Activated naive CD8-positive, alpha-beta T cell treated with anti-CD3 and anti-CD28 coated beads, Interleukin-2, amount 50 U/mL, for 24 hours (primary cell): ENCODE measurements at regions not wholly inside any gene's neighbourhood (a gene's known extent, or its start where the extent isn't known, plus 50 kb on each side); places are given as distances from the start of the nearest gene placed in this dataset.

Experiments used
- ATAC-seq: fragments of 150-1000 bp; cut with Tn5 transposase; one replicate; pipeline ENCODE4 v1.10.0; 2021
- DNase-seq: peaks from one replicate; pipeline ENCODE4 v3.0.0; 2021
- H3K27ac Mint-ChIP-seq: one replicate; pipeline ENCODE4 v1.8.0; 2021; ENCODE audit warnings: mild to moderate bottlenecking, mixed read lengths
- H3K27me3 Mint-ChIP-seq: one replicate; pipeline ENCODE4 v1.8.0; 2021; ENCODE audit warnings: mixed read lengths
- H3K36me3 Mint-ChIP-seq: one replicate; pipeline ENCODE4 v1.8.0; 2021; ENCODE audit warnings: low read depth, mixed read lengths
- H3K4me1 Mint-ChIP-seq: one replicate; pipeline ENCODE4 v1.8.0; 2021; ENCODE audit warnings: mixed read lengths
- H3K4me3 Mint-ChIP-seq: one replicate; pipeline ENCODE4 v1.8.0; 2021; ENCODE audit warnings: mild to moderate bottlenecking, moderate library complexity, mixed read lengths
- H3K9me3 Mint-ChIP-seq: one replicate; pipeline ENCODE4 v1.8.0; 2021; ENCODE audit warnings: mixed read lengths

DNA sequence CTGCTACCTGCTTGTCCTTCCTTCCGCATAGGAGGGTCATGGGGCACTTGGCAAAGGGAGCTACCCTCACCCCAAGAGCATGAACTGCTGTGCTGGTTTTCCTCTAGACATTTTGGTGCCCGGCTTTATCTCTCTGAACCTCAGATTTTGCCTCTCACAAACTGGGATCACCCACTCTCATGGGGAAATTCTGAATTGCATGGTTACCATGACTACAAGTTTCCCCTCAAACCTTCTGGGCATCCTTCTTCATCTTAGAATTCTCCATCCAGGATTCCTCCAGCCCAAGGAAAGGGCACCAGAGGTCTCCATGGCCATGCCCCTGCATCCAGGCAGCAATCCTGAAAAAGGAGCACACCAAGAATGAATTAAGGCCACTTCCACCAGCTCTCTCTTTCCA lies 180.1 kb upstream of the NECTIN1 start:
- DNase-seq (no peak), ATAC-seq (no peak)
- H3K27me3 Mint-ChIP-seq = peaks cover 13% of the 10 kb centered on the region
- no peaks in the 10 kb centered on the region for H3K4me1 Mint-ChIP-seq
- no peaks in the 10 kb centered on the region for H3K36me3 Mint-ChIP-seq
- H3K4me3 Mint-ChIP-seq = no peak overlapping the region
- no peak overlapping the region for H3K27ac Mint-ChIP-seq
- H3K9me3 Mint-ChIP-seq = no peaks in the 10 kb centered on the region

DNA sequence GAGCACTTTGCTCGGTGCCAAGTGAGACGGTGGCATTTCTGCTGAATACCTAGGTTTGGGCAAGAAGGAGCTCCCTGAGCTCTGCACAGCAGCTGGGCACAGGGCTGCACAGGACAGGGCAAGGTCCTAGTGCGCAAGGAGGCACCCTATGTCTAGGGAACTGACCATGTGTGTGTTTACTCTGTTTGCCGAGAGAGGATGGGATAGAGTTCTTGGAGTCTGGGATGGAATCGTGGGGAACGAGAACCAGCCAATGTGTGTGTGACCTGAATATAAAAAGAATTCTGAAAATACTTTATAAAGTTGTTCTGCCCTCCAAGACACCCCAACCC lies 179.5 kb upstream of the NECTIN1 start:
- Mint-ChIP-seq H3K4me3 (no peak overlapping the region), H3K36me3 (no peaks in the 10 kb centered on the region), H3K4me1 (no peaks in the 10 kb centered on the region), H3K9me3 (no peaks in the 10 kb centered on the region), H3K27ac (no peak overlapping the region), H3K27me3 (peaks cover 13% of the 10 kb centered on the region)
- no peak for DNase-seq
- ATAC-seq = no peak

DNA sequence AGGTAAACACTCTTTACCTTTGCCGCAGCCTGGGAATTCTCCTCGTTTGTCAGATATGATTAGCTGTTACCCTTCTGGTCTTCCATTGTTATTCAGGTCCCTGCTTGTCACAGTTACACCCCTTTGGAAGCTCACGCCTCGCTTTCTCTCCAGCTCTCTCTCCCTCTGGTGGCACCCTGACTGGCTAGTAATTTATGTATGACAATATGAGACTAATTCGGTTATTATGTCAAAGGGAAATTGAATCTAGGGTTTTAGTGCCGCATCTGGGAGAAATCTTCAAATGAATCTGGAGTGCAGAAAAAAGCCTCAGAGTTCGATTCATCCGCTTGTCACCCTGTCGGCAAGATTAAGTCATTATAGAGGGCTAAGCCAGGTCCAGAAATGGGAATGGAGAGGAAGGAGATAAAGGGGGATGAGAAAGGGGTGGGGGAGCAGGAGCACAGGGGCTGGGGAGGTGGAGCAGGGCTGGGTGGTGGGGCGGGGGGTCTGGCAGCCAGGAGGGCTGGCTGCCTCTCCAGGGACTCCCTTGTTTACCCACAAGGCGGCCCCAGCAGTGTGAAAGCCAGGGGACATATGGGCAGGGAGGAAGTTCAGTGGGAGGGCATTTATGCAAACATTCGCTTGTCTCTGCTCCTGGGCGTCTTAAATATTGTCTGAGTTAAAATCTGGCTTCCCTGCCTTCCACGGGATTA lies 179.0 kb upstream of the NECTIN1 start:
- H3K27ac Mint-ChIP-seq = no peak overlapping the region
- no peaks in the 10 kb centered on the region for H3K4me1 Mint-ChIP-seq
- peaks cover 13% of the 10 kb centered on the region for H3K27me3 Mint-ChIP-seq
- ATAC-seq (no peak), DNase-seq (no peak)
- H3K36me3 Mint-ChIP-seq = no peaks in the 10 kb centered on the region
- H3K9me3 Mint-ChIP-seq = no peaks in the 10 kb centered on the region
- no peak overlapping the region for H3K4me3 Mint-ChIP-seq

DNA sequence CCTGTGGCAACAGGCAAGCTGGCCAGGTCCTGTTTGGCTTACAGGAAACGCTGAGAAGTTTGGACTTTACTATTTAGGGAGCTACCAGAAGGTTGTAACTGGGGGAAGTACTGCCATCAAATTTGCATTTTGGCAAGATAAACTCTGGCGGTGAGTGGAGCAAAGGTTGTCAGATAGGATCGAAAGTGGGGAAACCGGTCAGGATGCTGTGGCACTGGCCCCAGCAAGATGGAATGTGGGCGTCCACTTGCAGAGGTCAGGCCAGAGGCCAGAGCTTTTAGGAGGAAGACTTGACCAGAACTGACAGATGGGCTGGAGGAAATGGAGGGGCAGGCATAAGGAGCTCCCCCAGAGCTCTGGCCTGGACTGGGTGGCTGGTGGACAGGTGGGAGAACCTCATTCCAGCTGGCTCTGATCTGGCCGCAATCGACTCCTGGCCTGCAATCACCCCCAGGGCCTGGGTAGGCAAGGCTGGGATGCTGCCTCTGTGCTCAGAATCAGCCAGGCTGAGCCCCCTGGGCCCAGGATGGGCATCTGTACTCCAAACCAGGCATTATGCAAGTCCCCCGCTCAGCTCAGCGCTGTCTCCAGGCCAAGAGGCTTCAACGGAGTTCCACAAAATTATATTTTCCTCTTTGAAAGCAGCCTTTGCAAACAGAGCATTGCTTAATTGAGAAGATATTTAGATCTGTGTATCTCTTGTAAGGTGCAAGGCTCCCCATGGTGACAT lies 178.3 kb upstream of the NECTIN1 start:
- Mint-ChIP-seq H3K27ac (no peak overlapping the region), H3K4me3 (no peak overlapping the region), H3K9me3 (no peaks in the 10 kb centered on the region), H3K36me3 (no peaks in the 10 kb centered on the region), H3K27me3 (peaks cover 13% of the 10 kb centered on the region), H3K4me1 (no peaks in the 10 kb centered on the region)
- DNase-seq (no peak), ATAC-seq (no peak)

DNA sequence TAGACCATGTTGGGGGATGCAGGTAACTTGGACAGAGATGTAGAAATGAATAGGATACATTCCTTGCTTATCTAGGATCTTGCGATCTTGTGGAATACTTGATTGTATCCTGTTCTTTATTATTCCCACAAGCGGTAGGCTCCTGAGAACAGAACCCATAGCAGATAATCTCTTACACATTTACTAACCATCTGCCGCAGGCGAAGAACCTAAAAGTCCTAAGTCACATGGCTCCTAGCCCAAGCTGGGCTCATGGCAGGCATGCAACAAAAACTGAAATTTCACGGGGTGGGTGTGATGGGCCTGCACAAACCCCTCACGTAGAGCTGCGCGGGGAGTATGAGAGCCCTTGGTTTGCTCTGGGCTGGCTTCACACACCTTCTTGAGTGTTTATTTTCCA lies 177.4 kb upstream of the NECTIN1 start:
- no peak overlapping the region for H3K4me3 Mint-ChIP-seq
- ATAC-seq (no peak), DNase-seq (no peak)
- no peaks in the 10 kb centered on the region for H3K4me1 Mint-ChIP-seq
- no peaks in the 10 kb centered on the region for H3K36me3 Mint-ChIP-seq
- H3K27ac Mint-ChIP-seq = no peak overlapping the region
- H3K9me3 Mint-ChIP-seq = no peaks in the 10 kb centered on the region
- H3K27me3 Mint-ChIP-seq = peaks cover 15% of the 10 kb centered on the region

DNA sequence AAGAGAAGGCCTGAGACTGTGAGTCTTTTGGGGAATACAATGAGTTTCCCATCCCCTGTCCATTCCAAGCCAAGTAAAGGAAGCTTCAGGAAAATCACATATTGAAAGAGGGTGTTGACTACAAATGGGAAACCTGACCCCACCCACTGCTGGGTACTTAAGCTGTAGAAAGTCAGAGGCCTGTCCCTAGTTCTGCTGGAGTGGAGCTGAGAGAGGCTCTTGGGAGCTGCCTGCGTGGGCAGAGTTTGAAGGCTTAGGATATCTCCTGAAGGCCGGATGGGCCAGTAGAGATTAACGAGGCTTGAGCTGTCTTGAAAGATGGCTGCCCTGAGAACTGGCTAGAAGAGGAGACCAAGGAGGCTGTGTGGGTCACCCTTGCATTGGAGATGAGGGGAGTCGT lies 176.2 kb upstream of the NECTIN1 start:
- Mint-ChIP-seq H3K9me3 (no peaks in the 10 kb centered on the region), H3K36me3 (no peaks in the 10 kb centered on the region), H3K4me1 (no peaks in the 10 kb centered on the region), H3K27ac (no peak overlapping the region), H3K4me3 (no peak overlapping the region), H3K27me3 (peaks cover 13% of the 10 kb centered on the region)
- DNase-seq (no peak), ATAC-seq (no peak)

DNA sequence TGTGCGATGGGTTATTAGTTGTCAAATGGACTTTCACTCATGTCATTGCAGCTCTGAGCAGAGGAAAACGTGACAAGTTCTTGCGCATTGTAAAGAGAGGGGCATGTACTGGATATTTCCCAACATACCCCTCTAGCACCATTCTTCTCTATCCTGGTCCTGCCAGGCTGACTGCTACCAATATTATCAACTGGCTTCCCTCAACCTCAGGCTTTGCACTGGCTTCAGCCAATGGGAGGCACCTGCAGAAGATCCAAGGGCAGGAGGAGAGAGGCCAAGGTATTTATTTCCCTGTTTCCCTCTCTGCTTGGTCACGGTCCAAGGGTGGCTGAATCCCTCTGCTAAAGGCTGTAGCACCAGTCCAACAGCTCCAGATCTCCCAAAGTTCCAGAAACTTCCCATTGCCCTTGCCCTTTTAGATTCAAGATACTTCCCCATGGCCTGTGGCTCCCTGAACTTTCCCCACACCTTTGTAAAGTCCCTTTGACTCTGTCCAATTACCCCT lies 175.6 kb upstream of the NECTIN1 start:
- no peak for DNase-seq
- Mint-ChIP-seq H3K36me3 (no peaks in the 10 kb centered on the region), H3K27me3 (peaks cover 13% of the 10 kb centered on the region), H3K4me3 (no peak overlapping the region), H3K4me1 (no peaks in the 10 kb centered on the region), H3K27ac (no peak overlapping the region), H3K9me3 (no peaks in the 10 kb centered on the region)
- no peak for ATAC-seq

DNA sequence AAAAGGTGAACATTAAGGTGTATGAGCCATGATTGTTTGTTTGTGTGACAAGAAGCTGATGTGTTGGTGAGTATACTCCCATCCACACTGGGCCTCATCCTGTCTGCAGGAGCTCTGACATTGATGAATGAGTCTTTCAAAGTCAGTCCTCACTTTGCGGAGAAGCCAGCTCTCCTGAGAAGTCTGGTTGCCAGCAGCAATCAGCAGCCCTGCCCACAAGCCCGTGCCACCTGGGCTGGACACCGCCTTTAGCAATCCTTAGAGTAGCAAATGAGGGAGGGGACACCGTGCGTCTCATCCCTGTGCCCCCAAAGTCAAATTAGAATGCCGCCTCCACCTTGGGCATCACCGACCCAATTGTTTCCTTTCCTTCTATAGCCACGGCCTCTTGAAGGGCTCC lies 174.8 kb upstream of the NECTIN1 start:
- peaks cover 13% of the 10 kb centered on the region for H3K27me3 Mint-ChIP-seq
- no peak overlapping the region for H3K27ac Mint-ChIP-seq
- no peaks in the 10 kb centered on the region for H3K9me3 Mint-ChIP-seq
- no peaks in the 10 kb centered on the region for H3K4me1 Mint-ChIP-seq
- H3K4me3 Mint-ChIP-seq = no peak overlapping the region
- no peaks in the 10 kb centered on the region for H3K36me3 Mint-ChIP-seq
- ATAC-seq (no peak), DNase-seq (no peak)

DNA sequence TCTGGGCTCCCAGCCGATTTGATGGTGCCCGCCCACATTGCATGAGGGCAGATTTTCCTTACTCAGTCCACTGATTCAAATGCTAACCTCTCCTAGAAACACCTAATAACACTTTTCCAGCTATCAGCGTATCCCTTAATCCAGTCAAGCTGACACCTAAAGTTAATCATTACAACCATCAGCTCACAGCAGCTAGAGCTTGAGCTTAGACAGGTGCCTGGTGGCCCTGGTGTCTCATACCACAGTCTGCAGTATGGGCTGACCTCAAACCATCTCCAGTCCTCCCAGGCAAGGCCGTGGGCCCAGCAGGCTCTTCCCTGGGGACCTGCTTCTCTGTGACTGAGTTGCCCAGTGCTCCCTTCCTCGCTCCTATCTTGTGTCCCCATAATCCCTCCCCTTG lies 174.4 kb upstream of the NECTIN1 start:
- Mint-ChIP-seq H3K36me3 (no peaks in the 10 kb centered on the region), H3K27me3 (peaks cover 11% of the 10 kb centered on the region), H3K27ac (no peak overlapping the region), H3K4me1 (no peaks in the 10 kb centered on the region), H3K9me3 (no peaks in the 10 kb centered on the region), H3K4me3 (no peak overlapping the region)
- DNase-seq = no peak
- ATAC-seq = no peak

DNA sequence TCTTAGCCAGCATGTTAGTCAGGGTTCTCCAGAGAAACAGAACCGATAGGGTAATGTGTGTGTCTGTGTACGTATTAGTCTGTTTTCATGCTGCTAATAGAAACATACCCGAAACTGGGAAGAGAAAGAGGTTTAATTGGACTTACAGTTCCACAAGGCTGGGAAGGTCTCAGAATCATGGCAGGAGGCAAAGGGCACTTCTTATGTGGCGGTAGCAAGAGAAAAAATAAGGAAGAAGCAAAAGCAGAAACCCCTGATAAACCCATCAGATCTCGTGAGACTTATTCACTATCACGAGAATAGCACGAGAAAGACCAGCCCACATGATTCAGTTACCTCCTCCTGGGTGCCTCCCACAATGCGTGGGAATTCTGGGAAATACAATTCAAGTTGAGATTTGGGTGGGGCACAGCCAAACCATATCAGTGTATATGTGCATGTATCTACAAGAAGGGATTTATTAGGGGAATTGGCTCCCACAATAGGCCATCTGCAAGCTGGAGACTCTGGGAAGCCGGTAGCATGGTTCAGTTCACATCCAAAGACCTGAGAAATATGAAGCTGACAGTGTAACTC lies 173.7 kb upstream of the NECTIN1 start:
- Mint-ChIP-seq H3K4me3 (no peak overlapping the region), H3K27me3 (peaks cover 7% of the 10 kb centered on the region), H3K9me3 (no peaks in the 10 kb centered on the region), H3K27ac (no peak overlapping the region), H3K4me1 (no peaks in the 10 kb centered on the region), H3K36me3 (no peaks in the 10 kb centered on the region)
- DNase-seq = no peak
- ATAC-seq = no peak

DNA sequence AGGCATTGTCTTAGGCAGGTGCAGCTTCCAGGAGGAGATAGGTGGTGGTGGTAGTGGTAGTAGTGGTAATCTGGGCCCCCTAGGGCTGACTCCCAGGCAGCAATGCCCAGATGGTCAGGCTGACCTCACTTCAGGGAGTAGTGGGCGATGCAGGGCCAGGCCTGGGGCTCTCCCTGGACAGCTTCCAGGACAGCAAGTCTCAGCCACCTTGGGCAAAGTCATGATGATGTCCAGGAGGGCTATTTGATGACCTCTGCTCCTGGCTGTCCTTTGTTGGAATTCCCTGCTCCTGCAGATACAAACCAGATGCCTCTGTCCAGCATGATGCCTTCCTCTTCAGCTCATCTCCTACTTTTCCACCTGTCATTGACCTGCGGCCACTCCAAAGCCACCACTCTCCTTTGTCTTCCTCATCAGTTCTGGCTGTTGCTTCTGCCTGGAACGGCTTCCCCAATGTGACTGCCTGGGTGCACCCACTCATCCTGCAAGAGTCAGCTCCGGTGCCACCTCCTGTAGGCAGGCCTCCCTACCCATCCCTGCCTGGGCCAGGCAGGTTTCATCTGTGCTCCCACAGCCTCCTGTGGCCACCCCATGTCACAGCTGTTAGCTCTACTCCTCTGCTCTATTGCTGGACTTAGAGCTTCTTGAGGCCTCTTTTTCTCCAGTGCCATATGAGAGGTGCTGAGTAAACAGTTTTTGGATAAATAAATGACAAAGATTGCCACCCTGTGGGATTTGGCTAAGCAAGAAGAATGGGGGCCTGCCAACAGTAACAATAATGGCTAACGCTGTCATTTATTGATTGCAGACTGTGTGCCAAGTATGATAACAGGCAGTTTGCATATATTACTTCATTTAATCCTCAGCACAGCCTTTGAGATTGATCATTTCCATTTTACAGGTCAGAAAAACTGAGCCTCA lies 172.9 kb upstream of the NECTIN1 start:
- Mint-ChIP-seq H3K4me3 (no peak overlapping the region), H3K36me3 (no peaks in the 10 kb centered on the region), H3K4me1 (no peaks in the 10 kb centered on the region), H3K9me3 (no peaks in the 10 kb centered on the region), H3K27me3 (peaks cover 3% of the 10 kb centered on the region), H3K27ac (no peak overlapping the region)
- ATAC-seq (no peak), DNase-seq (no peak)

DNA sequence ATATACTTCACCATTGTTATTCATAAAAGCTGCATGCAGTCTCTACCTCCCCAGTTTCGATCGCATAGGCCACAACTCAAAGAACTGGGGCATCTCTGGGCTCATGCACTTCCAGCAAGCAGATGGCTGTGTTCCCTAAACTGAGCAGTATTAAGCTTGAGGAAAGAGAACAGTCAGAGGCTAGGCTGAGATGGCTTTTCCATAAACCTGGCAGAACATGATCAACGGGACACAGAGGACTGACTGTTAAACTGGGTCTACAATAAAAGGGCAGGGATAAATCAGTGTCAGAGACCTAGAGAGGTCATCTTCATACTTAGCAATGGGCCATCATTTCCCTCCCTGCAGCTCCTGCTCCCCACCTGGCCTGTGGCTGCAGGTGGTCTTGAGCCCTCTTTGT lies 171.0 kb upstream of the NECTIN1 start:
- no peak for DNase-seq
- Mint-ChIP-seq H3K36me3 (no peaks in the 10 kb centered on the region), H3K27me3 (peaks cover 2% of the 10 kb centered on the region), H3K27ac (no peak overlapping the region), H3K9me3 (no peaks in the 10 kb centered on the region), H3K4me3 (no peak overlapping the region), H3K4me1 (peaks cover 6% of the 10 kb centered on the region)
- no peak for ATAC-seq

DNA sequence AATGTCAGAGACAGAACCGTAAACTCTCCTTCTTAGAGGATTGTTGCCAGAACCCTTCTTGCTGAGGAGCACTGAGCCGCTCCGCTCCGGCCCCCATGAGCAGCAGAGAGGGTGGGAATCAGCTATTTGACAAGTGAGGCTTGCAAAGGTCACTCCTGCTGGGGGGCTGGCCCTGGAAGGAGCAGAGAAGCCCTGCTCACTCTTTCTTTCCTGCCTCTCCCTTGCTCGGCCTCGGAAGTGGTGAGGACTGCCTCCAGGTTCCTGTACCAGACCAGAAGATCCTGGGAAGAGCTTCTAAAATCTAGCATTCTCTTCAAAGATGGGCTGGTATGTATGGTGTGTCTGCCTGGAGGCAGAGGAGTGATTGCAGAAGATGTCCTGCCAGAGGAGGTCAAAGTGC lies 168.6 kb upstream of the NECTIN1 start:
- peaks cover 2% of the 10 kb centered on the region for H3K27me3 Mint-ChIP-seq
- no peak overlapping the region for H3K4me3 Mint-ChIP-seq

DNA sequence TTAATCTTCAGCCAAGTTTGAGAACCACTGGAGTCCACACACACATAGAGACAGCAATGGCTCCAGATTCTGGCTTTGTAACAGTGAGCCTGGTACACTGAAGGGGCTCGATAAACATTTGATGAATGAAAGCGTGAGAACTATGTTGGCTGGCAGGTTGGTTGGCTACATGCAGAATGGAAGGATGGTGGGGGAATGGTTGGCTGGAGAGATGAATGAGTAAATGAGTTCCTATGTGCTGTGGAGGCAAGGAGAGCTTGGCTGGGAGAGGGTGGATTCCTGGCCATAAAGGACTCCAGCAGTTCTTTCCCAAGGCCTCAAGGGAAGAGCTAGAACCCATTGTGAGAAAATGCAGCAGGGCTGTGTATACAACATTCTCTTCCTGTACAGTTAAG lies 168.0 kb upstream of the NECTIN1 start:
- H3K9me3 Mint-ChIP-seq = no peaks in the 10 kb centered on the region

More for the DNA sequence above, 168.6 kb upstream of the NECTIN1 start:
- H3K27ac Mint-ChIP-seq = no peak overlapping the region
- no peaks in the 10 kb centered on the region for H3K9me3 Mint-ChIP-seq
- H3K4me1 Mint-ChIP-seq = peaks cover 6% of the 10 kb centered on the region
- ATAC-seq = no peak
- no peak for DNase-seq
- H3K36me3 Mint-ChIP-seq = no peaks in the 10 kb centered on the region

More for the DNA sequence above, 168.0 kb upstream of the NECTIN1 start:
- H3K4me3 Mint-ChIP-seq = no peak overlapping the region
- no peak for ATAC-seq
- no peaks in the 10 kb centered on the region for H3K36me3 Mint-ChIP-seq
- H3K27ac Mint-ChIP-seq = no peak overlapping the region
- H3K4me1 Mint-ChIP-seq = peaks cover 6% of the 10 kb centered on the region
- peaks cover 2% of the 10 kb centered on the region for H3K27me3 Mint-ChIP-seq
- DNase-seq = no peak
